HG03571 (cell line): ENCODE measurements at regions not wholly inside any gene's neighbourhood (a gene's known extent, or its start where the extent isn't known, plus 50 kb on each side); places are given as distances from the start of the nearest gene placed in this dataset.

Experiments
- ATAC-seq: cut with Tn5 transposase; IDR thresholded peaks from one replicate; pipeline ENCODE4 v1.9.1; 2021; ENCODE audit not compliant: unreplicated experiment

GRCh38 chr18:40612356-40612755 is 1342.7 kb upstream of the PIK3C3 start:
- ATAC-seq = no peak

GRCh38 chr18:40608226-40608625 is 1346.8 kb upstream of the PIK3C3 start:
- no peak for ATAC-seq

- ATAC-seq = no peak
Observed at GRCh38 chr18:40607542-40608148, 1347.4 kb upstream of the PIK3C3 start.

GRCh38 chr18:40606996-40607395 is 1348.0 kb upstream of the PIK3C3 start:
- ATAC-seq = no peak

GRCh38 chr18:40583671-40584070 is 1371.4 kb upstream of the PIK3C3 start:
- no peak for ATAC-seq

- ATAC-seq = no peak
Observed at GRCh38 chr18:40582105-40582504, 1372.9 kb upstream of the PIK3C3 start.

- ATAC-seq = no peak
Observed at GRCh38 chr18:40577981-40578365, 1377.1 kb upstream of the PIK3C3 start.

- ATAC-seq = no peak
Observed at GRCh38 chr18:40577239-40577980, 1377.6 kb upstream of the PIK3C3 start.

- no peak for ATAC-seq
Observed at GRCh38 chr18:40576507-40577115, 1378.4 kb upstream of the PIK3C3 start.

- ATAC-seq = no peak
Observed at GRCh38 chr18:40570615-40571014, 1384.4 kb upstream of the PIK3C3 start.

- no peak for ATAC-seq
Observed at GRCh38 chr18:40569605-40570004, 1385.4 kb upstream of the PIK3C3 start.

GRCh38 chr18:40566510-40566844 is 1388.6 kb upstream of the PIK3C3 start:
- no peak for ATAC-seq

GRCh38 chr18:40565805-40566509 is 1389.1 kb upstream of the PIK3C3 start:
- no peak for ATAC-seq

- no peak for ATAC-seq
Observed at GRCh38 chr18:40559556-40559955, 1395.5 kb upstream of the PIK3C3 start.

- ATAC-seq = no peak
Observed at GRCh38 chr18:40558706-40559392, 1396.2 kb upstream of the PIK3C3 start.

- ATAC-seq = no peak
Observed at GRCh38 chr18:40555914-40556313, 1399.1 kb upstream of the PIK3C3 start.

GRCh38 chr18:40553029-40553428 is 1402.0 kb upstream of the PIK3C3 start:
- no peak for ATAC-seq

- no peak for ATAC-seq
Observed at GRCh38 chr18:40546875-40547274, 1408.2 kb upstream of the PIK3C3 start.

- no peak for ATAC-seq
Observed at GRCh38 chr18:40534723-40535122, 1420.3 kb upstream of the PIK3C3 start.

- no peak for ATAC-seq
Observed at GRCh38 chr18:40532046-40532445, 1423.0 kb upstream of the PIK3C3 start.

GRCh38 chr18:40531051-40531450 is 1424.0 kb upstream of the PIK3C3 start:
- no peak for ATAC-seq
